Transverse colon (tissue), 4 donors: ENCODE measurements at regions not wholly inside any gene's neighbourhood (a gene's known extent, or its start where the extent isn't known, plus 50 kb on each side); places are given as distances from the start of the nearest gene placed in this dataset.

Source experiments
- EP300 ChIP-seq: sonication (generic); formaldehyde crosslinking; IDR thresholded peaks from one replicate; pipeline ENCODE4 v1.6.1; 2017; ENCODE audit warnings: antibody characterized with exemption, low read depth
- POLR2A ChIP-seq: fragments of 450-650 bp; IDR thresholded peaks from one replicate; pipeline ENCODE4 v1.6.1; 2016; ENCODE audit warnings: antibody characterized with exemption, mild to moderate bottlenecking, moderate library complexity
- POLR2AphosphoS5 ChIP-seq, 3 donors: sonication (generic); formaldehyde crosslinking; IDR thresholded peaks; one replicate each; pipeline ENCODE4 v1.6.1; 2016; ENCODE audit warnings: antibody characterized with exemption in 3 of 3
- TF ChIP-seq, protein P1 (sequence below), 5 experiments: fragments of 200-600 bp in 3 of 5; fragments of 450-650 bp in 2 of 5; sonication (generic) in 3 of 5; IDR thresholded peaks; 1 replicate in 2 of 5; 2 replicates in 3 of 5; pipeline ENCODE4 v1.5.1; 2016 to 2017; ENCODE audit warnings: antibody characterized with exemption in 5 of 5, inconsistent platforms in 3 of 5, mild to moderate bottlenecking in 2 of 5, moderate library complexity in 1 of 5

DNA sequence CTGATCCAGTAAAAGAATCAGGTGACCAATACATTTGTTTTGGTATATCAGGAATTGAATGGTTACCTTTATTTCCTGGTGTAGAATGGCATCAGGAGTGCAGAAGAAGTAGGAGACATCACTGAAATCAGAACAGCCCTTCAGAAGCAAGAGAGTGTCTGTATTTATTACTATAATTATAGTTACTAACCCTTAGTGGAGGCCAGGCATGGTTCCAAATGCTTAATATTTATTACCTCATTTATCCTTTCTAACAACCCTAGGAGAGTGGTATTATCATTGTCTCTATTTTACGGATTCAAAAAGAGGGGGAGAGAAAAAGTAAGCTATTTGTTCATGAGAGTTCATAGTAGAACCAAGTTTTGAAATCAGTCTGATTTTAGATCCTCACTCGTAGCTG lies 1292.9 kb downstream of the PCDH9 start:
- TF ChIP-seq, protein P1, sequence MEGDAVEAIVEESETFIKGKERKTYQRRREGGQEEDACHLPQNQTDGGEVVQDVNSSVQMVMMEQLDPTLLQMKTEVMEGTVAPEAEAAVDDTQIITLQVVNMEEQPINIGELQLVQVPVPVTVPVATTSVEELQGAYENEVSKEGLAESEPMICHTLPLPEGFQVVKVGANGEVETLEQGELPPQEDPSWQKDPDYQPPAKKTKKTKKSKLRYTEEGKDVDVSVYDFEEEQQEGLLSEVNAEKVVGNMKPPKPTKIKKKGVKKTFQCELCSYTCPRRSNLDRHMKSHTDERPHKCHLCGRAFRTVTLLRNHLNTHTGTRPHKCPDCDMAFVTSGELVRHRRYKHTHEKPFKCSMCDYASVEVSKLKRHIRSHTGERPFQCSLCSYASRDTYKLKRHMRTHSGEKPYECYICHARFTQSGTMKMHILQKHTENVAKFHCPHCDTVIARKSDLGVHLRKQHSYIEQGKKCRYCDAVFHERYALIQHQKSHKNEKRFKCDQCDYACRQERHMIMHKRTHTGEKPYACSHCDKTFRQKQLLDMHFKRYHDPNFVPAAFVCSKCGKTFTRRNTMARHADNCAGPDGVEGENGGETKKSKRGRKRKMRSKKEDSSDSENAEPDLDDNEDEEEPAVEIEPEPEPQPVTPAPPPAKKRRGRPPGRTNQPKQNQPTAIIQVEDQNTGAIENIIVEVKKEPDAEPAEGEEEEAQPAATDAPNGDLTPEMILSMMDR (IDR thresholded peaks at IDR 0.05), result no peak
- TF ChIP-seq POLR2AphosphoS5 (IDR thresholded peaks at IDR 0.05) (no peak), POLR2A (no peak), EP300 (no peak)
